ENCODE measurements at regions not wholly inside any gene's neighbourhood (a gene's known extent, or its start where the extent isn't known, plus 50 kb on each side); places are given as distances from the start of the nearest gene placed in this dataset.

GRCh38 chr7:47181746-47182361 lies 400.1 kb downstream of the TNS3 start:
- Histone ChIP-seq H3K4me2 (ENCODE audit: low read length) (peak overlapping the region; percentile 76), H3K9me3 (ENCODE audit: low read length) (peaks cover 12% of the 10 kb centered on the region), H3K9me2 (ENCODE audit: insufficient read depth, low read length) (no peaks in the 10 kb centered on the region), H3K4me3 (ENCODE audit: low read depth, low read length, poor library complexity, severe bottlenecking) (peak overlapping the region; percentile 70), H4K20me1 (ENCODE audit: insufficient read depth, low read length) (no peaks in the 10 kb centered on the region), H2AFZ (ENCODE audit: low read length) (no peak overlapping the region), H3K79me2 (ENCODE audit: insufficient read depth, low read depth, low read length) (peaks cover 35% of the 10 kb centered on the region), H3K36me3 (ENCODE audit: insufficient read depth, low read length) (peaks cover 27% of the 10 kb centered on the region), H3K4me1 (ENCODE audit: insufficient read depth, low read length, poor library complexity, severe bottlenecking) (peaks cover 73% of the 10 kb centered on the region), H3K27ac (ENCODE audit: low read depth, low read length, poor library complexity, severe bottlenecking) (peak overlapping the region; percentile 9)
- POLR2A ChIA-PET, result interaction anchor here (0.7 to 1.6 kb wide), 6 partner anchors 28 to 1259 kb away, joined by 3 to 4 read pairs (median 3); no protein-coding TSS in a partner anchor
- TF ChIP-seq EZH2phosphoT487 (IDR thresholded peaks at IDR 0.05; ENCODE audit: borderline replicate concordance, low read depth, low read length), result no peak
- no peak for TF ChIP-seq CTCF (conservative IDR thresholded peaks at IDR 0.05; ENCODE audit: low read length)
- CTCF ChIA-PET (ENCODE audit: unreplicated experiment), result interaction anchor here (0.6 to 1.3 kb wide), 3 partner anchors 12 to 99 kb away, joined by 3 to 6 read pairs (median 3); no protein-coding TSS in a partner anchor
- DNase-seq (ENCODE audit: low spot score), result no peak
- intact Hi-C loops (cut with micrococcal nuclease; ENCODE audit: unreplicated experiment), result loop anchor here (2.0 to 10.0 kb wide), 5 partner anchors 73 to 1259 kb away; no protein-coding TSS in a partner anchor
- BruUV-seq (replicated peaks), result no TSS peak

DNA sequence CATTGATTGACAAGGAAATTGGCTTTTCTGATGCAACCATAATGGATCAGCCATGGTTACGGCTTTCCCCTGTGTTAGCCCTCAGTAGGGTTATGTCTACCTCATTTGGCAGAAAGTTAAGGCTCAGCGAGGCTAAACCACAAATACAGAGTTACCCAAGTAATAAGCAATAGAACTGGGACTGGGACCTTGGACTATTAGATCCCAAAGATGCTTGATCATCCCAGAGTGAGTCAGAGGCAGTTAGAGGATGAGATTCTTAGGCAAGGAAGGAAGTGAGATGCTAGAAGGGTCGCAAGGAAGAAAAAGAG lies 401.4 kb downstream of the TNS3 start:
- CTCF ChIA-PET (ENCODE audit: unreplicated experiment), result no interaction called here

More for the DNA sequence above, 401.4 kb downstream of the TNS3 start:
- Histone ChIP-seq H3K4me2 (ENCODE audit: low read length) (peak overlapping the region; percentile 76), H3K4me3 (ENCODE audit: low read depth, low read length, poor library complexity, severe bottlenecking) (peak overlapping the region; percentile 23), H3K36me3 (ENCODE audit: insufficient read depth, low read length) (peaks cover 40% of the 10 kb centered on the region), H3K9me3 (ENCODE audit: low read length) (peaks cover 20% of the 10 kb centered on the region), H3K9me2 (ENCODE audit: insufficient read depth, low read length) (no peaks in the 10 kb centered on the region), H3K27ac (ENCODE audit: low read depth, low read length, poor library complexity, severe bottlenecking) (peak overlapping the region; percentile 8), H2AFZ (ENCODE audit: low read length) (peak overlapping the region; percentile 58; the same call in 1 of the 2 replicates), H3K4me1 (ENCODE audit: insufficient read depth, low read length, poor library complexity, severe bottlenecking) (peaks cover 59% of the 10 kb centered on the region), H4K20me1 (ENCODE audit: insufficient read depth, low read length) (no peaks in the 10 kb centered on the region), H3K79me2 (ENCODE audit: insufficient read depth, low read depth, low read length) (peaks cover 33% of the 10 kb centered on the region)
- DNase-seq (ENCODE audit: low spot score), result no peak
- POLR2A ChIA-PET, result interaction anchor here (1.4 to 1.6 kb wide), 2 partner anchors 10 to 85 kb away, joined by 3 to 5 read pairs; no protein-coding TSS in a partner anchor
- BruUV-seq (replicated peaks), result no TSS peak
- TF ChIP-seq EZH2phosphoT487 (IDR thresholded peaks at IDR 0.05; ENCODE audit: borderline replicate concordance, low read depth, low read length) (no peak), CTCF (conservative IDR thresholded peaks at IDR 0.05; ENCODE audit: low read length) (peak; percentile 21; the same call in 1 of the 2 replicates)
- intact Hi-C loops (cut with micrococcal nuclease; ENCODE audit: unreplicated experiment), result loop anchor here (1.0 to 10.0 kb wide), 6 partner anchors 74 to 1258 kb away; no protein-coding TSS in a partner anchor
